Activated CD4-positive, alpha-beta T cell treated with anti-CD3 and anti-CD28 coated beads, Interleukin-10, Interleukin-2, amounts not matched to agents 100 ng/mL and 50 ng/mL, durations not matched to agents 16 hours and 8 hours (primary cell): ENCODE measurements at regions not wholly inside any gene's neighbourhood (a gene's known extent, or its start where the extent isn't known, plus 50 kb on each side); places are given as distances from the start of the nearest gene placed in this dataset.
A peak's percentile ranks its signal among the peaks of the same experiment; 100 is the strongest.
"Not testable (repeated sequence)": the region's sequence is repeated elsewhere in the genome, so short reads cannot be mapped to it uniquely, and the experiment has no call there.

ENCODE experiments used
- DNase-seq: peaks from one replicate; pipeline ENCODE4 v3.0.0-alpha.2; 2020

DNA sequence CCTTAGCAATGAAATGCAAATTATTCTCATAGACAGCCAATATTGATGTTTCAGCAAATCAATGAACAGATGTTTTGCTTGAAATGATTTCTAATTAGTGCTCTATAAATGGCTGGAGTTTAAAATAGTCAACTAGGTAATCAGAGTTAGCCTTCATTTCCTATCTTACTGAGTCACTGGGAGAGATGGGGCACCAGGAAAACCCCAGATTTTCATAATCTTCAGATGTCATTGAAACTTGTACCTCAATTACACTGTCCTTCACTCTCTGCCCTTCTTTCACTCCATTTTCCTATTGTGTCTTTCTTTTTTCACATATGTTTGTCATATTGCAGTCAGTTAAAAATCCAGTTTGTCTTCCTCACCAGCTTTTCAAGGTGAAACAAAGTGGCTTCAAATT lies 92.7 kb downstream of the C12orf75 start:
- no peak for DNase-seq

DNA sequence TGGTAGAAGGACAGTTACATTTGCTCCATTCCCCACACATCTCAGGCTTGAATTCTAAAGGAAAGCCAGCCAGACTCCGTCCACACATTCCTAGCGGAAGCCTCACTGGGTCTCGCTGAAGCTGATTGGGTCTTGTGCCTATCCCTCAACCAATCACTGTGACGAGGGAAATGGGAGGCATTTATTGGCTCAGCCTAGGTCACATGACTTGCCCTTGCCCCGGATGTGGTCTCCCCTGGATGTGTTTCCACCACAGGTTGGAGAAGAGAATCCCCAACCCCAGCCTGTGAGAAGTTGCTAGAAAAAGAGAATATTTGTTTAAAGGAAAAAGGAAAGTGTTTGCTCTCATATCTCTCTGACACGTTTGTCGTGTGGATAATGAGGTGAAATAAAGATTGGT lies 93.4 kb downstream of the C12orf75 start:
- DNase-seq = no peak

DNA sequence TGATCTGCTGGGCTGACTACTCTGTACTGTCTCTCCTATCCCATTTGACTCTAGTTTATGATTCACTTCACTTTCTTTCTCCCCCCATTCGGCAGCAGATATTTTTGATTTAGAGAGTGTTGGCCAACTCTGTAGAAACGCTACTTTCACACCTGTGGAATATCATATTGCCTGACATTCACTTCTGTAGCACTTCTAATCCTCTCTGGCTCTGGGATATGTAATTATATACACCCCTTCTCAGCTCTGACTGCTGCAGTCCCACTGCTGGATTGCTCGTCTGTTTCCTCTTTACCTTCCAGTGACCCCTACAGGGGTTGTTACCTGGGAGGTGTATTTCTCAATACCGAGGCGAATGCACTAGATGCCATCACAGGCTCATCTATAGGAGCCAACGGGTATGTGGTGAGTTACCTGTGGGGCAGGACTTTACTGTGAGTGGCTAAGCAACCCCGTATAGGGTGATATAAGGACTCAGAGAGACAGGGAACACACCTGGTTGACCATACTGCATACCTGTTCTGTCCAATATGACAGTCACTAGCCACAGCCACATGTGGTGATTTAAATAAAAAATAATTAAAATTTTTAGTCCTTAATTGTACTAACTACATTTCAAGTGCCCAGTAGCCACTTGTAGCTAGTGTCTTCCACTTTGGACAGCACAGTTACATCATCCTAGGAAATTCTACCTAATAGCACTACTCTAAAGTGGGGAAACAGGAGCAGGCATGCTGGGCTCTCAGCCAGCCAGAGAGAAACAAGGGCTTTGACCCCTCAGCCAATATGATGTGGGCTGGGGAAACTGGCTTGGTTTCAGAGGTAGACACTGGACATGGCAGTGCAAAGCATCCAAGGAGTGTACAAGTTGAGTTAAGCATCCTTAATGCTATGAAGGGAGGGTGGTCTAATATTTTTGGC lies 95.0 kb downstream of the C12orf75 start:
- no peak for DNase-seq

DNA sequence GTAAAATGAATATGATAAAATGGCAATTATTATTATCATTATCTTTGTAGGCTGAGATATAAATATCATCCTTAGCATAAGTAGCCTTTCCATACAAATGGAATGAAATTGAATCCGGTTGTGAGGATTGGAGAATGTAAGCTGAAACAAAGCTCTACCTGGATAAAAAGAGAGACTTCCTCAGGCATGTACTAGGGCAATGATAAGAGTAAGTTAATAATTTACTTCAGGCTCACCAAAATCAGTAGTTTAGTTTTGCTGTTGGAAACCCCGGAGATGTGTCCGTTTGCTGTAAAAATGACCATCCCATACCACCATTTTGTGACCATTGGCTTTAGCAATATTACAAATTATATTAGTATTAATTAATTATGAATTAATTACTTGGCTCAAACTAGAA lies 96.3 kb downstream of the C12orf75 start:
- DNase-seq = no peak

DNA sequence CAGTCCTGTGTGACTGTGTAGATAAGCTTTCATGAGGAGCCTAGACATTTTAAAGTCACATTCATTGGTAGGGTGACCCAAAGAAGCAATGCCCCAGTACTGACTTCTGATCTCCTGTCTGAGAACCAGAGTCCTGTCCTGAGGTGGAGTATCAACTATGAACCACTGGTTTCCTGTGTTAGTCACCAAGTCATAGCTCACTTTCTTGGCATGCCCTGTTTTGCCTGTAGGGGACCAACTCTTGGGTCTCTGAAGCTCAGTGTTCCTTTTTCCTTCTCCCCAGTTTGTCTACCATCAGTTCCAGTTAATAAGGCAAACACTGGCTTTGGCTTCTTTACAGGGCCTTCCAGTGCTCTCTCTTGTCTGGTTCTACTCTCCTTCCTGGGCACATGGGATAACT lies 97.4 kb downstream of the C12orf75 start:
- peak; percentile 15 for DNase-seq

DNA sequence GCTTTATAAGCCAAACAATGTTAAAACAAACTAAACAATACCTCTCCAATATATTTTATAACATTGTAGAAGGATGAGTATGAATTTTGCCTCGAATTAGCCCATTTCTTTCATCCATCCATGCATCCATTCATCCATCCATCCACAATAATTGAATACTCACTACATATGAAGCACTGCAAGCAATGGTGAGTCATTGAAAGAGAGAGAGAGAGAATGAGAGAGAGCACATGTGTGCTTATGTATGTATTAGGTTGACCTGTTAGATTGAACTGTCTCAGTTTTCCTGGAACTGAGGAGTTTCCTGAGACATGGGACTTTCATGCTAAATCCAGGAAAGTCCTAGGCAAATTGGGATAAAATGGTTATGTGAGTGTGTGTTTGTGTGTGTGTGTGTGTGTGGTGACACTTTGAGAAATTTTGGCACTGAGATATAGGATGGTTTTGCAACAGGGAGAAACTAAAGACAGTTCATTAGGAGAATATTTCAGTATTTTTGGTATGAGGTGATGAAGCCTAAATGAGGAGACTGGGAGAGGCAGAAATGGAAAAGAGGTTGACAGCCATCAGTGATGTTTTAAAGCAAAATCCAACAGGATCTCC lies 98.4 kb downstream of the C12orf75 start:
- no peak for DNase-seq

DNA sequence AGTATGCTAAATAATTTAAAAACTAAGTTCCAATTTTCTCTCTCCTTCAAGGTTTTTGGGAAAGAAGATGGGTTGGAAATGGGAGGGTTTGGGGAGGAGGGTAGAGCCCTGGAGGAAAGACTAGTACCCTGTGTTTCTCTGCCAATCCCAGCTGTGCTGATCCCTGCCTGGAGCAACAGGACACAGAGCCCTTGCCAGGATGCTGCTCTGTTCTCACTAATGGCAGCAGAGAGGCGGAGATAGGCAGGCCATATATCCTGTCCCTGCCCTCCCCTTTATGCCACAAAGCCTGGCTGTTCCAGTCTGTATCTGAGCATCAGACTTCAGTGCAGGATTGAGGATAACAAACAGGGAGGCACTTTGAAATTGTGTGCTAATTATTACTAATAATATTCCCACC lies 99.0 kb downstream of the C12orf75 start:
- DNase-seq = no peak

DNA sequence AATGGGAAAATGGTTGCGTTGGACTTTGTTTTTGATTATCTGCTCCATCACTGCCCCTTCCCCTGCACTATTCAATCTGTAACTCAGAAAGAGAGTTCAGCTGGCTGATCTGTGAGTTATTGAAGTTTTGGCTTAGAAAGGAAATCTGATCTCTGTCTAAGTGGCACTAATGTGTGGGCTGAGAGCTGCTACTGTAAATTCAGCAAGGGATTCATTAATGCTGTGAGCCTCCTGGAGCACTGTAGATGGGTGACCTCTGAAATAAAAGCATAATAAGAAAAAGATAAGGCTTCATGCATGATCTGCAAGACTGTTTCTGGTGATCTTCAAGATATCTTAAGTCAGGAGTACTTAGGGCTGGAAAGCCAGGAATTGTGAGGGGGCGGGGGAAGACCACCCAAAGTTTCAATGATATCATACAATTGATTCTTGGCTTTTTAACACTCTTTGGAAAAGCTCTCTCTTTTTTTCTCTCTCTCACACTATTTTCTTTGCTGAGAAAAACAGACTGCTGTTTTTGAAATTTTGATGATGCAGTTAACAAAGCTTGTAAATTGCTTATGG lies 101.1 kb downstream of the C12orf75 start:
- no peak for DNase-seq

DNA sequence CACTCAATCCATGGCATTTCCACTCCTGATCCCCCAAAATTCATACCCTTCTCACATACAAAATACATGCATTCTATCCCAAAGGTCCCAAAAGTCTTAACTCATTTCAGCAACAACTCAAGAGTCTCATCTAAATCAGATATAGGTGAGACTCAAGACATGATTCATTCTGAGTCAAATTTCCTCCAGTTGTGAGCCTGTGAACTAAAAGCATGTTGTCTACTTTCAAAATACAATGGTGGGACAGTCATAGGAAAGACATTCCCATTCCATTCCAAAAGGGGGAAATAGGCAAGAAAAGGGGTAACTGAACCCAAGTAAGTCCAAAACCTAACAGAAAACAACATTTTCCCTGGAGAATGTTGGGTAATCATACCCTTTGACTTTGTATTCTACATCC lies 103.3 kb downstream of the C12orf75 start:
- no peak for DNase-seq

DNA sequence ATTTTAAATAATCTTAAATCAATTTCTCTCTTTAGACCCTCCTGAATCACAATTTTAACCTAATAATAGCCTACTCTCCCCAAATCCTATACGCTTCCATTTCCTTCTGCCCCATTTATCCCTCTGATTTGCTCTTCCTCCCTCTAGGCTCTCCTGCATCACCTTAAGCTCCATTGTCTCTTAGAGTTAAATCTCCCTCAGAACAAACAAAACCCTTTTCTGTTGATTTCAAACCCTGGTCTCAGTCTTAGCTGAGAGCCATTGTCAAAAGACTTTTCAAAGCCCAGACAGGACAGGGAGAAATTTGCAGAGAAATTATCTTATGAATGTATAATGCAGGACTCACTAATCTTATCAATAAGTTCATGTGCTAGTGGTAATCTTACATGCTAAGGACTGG lies 106.1 kb downstream of the C12orf75 start:
- DNase-seq = no peak

DNA sequence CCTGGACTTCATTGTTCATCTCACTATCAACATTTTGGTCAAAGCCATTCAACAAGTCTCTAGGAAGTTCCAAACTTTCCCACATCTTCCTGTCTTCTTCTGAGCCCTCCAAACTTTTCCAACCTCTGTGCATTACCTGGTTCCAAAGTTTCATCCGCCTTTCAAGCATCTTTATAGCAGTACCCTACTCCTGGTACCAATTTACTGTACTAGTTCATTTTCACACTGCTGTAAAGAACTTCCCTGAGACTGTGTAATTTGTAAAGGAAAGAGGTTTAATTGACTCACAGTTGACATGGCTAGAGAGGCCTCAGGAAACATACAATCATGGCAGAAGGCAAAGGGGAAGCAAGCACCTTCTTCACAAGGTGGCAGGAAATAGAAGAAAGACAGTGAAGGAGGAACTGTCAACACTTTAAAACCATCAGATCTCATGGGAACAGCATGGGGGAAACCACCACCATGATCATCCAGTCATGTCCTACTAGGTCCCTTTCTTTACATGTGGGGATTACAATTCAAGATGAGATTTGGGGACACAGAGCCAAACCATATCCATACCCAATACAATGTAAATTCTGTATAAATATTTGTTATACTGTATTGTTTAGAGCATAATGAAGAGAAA lies 109.7 kb downstream of the C12orf75 start:
- no peak for DNase-seq

DNA sequence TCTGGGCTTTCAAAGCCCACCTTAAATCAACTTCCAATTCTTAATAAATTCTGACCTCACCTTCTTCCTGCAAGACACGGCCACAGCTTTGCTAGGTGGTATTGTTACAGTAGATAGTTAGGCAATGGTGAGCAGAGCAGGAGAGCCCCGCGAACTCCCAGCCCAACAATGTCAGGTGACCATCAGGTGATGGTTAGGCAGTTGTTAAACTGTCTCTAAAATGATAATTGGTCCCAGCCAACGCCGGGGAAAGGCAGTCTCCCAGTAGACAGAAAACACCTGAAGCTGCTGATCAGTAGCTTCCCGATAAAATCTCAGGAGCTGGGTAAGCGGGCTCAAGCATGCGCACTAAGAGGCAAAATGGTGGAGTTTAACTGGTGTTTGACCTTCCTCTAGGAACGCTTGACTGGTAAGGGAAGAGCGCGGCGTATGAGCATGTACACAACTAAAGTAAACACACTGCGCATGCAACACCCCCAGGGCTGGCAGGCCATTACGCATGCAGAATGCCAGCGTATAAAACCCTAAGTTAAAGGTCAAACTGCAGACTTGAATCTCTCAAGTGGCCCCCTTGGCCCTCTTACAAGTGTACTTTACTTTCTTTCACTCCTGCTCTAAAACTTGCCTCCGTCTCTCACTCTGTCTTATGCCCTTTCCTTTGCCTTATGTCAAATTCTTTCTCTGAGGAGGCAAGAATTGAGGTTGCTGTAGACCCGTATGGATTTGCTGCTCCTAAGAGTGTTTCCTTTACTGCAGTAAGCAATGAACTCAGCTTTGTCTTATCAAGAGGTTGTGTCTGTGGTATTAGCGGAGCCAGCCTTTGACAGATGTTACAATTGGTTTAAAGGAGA lies 113.5 kb downstream of the C12orf75 start:
- no peak for DNase-seq

DNA sequence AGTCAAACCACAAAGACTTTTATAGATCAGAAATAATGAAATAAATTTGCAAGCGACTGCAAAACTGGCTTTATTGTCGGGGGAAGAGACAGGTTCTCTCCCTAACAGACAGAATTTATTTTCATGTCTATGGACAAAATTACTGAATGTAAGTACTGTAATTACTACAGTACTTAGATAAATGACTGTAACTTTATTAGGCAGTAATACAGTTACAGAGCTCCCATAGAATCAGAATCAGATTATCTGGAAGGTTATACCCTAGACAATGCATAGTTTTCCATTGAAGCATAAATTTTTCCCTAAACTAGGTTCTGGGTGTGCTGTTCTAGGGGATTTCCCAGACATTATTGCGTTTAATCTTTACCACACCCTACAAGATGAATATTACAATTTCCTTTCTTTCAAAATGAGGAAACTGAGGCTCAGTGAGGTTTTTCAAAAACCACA lies 114.2 kb downstream of the C12orf75 start:
- DNase-seq = no peak

DNA sequence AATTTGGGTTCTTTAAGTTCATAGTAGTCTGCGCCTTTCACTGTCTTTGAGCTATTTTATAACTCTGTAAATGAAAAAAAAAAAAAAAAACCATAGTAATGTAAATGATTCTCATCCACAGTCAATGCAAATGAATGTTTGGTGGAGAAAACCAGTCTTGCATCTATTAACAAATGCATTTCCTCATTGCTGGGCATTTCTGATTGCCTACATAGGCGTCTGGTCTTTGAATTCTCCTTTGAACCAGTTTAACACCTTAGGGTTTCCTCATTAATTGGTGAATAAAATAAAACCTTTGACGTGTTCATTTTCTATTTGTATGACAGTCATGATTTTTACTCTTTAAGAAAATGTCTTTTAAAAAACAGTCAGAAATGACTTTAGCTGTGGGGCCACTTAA lies 114.8 kb downstream of the C12orf75 start:
- no peak for DNase-seq

DNA sequence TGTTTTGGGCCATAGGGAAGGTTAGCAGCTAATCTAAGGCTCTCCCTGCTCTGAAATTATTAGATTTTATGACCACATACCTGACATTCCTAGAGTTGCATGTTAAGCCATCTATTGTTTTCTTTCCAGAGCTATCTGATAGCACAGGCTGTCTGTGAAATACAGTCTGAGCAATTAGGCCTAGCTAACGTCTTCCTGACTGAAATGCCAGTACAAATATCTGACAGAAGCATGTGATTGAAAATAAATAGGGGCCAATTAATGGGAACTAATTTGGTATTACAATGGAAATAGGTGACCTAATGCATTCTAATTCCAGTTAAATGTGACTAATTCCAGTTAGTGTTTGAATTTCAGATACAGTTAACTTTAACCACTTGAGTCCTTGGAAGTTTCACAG lies 115.2 kb downstream of the C12orf75 start:
- no peak for DNase-seq

DNA sequence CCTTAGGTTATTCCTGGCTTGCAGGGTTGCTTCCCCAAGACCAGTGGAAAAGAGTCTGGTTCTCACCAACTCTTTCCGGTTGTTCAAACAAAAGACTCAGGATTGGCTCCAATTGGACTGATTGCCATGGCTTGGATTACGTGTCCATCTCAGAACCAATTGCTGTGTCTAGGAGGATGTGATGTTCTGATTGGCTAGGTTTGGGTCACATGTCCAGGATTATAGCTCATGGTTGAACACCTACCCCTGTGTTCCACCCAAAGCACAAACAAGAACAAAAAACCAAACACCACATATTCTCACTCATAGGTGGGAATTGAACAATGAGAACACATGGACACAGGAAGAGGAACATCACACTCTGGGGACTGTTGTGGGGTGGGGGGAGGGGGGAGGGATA lies 116.0 kb downstream of the C12orf75 start:
- not testable (repeated sequence) for DNase-seq

DNA sequence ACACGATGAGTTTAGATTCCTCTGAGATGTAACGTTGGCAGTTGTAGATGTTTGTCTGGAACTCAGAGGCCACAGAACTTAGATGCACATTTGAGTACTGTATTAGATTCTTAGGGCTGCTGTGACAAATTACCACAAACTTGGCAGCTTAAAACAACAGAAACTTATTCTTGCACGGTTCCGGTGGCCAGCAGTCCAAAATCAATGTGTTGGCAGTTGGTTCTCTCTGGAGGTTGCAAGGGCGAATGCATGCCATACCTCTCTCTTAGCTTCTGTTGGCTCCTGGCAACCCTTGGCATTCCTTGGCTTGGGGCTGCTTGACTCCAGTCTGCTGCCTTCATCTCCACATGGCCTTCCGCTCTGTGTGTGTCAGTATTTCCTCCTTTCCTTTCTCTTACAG lies 118.9 kb downstream of the C12orf75 start:
- DNase-seq = no peak

DNA sequence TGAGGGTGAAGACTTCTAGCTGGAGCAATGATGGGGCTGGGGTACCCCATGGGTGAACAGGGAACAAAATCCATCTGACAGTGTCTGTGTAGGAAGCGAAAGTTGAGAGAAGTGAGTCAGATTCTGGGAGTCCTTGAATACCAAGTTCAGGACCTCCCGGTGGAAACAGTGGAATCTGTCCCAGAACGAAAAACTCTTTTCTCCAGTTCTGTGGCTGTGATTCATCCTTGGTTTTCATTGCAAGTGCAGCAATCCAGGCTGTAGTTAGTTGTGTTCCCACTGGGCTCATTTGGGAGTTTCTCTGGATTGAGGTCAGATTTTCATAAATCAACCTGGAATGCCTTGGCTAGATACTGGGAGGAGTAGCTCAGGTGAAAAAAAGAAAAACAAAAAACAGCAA lies 120.7 kb downstream of the C12orf75 start:
- no peak for DNase-seq

DNA sequence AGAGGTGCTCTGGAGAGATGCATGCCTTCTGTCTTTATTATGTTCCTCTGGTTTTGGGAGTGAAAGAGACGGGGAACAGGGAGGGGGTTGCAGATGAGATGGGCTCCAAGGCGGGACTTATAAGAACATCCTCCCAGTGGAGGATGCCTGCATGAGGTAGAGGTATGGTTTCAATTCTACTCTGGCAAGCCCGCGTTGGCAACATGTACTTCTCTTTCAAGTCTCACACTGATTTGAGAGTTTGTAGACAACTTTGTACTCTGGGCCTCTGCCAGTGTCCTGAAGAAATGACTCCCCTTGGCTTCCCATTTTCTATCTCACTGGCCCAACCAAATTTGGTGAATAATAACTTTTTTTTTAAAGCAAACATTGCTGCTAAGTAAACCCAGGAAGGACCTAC lies 121.3 kb downstream of the C12orf75 start:
- DNase-seq = no peak

DNA sequence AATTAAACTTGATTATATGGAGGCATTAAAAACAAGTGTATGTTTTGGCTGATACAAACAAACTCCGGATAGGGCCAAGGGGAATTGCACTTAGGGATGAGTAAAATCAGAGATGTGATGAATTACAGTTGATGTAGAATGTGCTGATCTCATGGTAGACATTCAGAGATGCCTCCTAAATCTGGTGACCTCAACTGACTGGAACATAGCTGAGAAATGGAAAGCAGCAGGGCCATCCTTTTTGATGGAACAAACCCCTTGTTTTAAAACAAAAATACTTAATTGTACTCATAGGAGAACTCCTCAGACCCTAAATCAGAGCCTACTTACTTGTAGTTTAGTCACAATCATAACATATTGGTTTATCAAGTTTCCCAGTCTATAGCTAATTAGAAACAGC lies 122.8 kb downstream of the C12orf75 start:
- DNase-seq = no peak

DNA sequence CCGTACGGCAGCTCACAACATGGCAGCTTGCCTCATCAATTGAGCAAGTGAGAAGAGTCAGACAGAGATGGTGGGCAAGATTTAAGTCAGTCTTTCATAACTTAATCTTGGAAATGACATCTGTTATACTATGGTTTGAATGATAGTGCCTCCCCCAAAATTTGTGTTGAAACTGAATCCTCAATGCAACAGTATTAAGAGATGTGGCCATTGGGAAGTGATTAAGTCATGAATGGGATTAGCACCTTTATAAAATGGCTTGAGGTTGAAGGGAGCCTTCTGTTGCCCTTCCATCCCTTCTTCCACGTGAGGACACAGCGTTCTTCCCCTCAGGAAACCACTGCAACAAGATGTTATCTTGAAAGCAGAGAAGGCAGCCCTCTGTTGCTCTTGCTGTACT lies 124.2 kb downstream of the C12orf75 start:
- DNase-seq = no peak

DNA sequence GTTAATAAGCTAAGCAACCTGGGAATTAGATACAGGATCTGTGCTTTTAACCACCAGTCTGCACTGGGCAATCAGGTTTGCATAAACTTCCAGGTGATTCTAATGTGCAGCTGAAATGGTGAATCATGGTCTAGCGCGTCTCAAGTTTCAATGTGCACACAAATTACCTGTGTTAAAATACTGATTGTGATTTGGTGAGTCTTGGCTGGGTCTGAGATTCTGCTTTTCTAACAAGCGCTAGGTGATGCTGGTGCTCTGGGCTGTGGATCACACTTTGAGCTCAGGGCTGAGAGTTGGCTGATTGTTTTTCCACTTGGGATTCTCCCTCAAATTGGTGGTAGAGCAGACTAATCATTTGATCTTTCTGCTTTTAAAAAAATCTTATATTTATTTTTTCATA lies 124.8 kb downstream of the C12orf75 start:
- DNase-seq = no peak

DNA sequence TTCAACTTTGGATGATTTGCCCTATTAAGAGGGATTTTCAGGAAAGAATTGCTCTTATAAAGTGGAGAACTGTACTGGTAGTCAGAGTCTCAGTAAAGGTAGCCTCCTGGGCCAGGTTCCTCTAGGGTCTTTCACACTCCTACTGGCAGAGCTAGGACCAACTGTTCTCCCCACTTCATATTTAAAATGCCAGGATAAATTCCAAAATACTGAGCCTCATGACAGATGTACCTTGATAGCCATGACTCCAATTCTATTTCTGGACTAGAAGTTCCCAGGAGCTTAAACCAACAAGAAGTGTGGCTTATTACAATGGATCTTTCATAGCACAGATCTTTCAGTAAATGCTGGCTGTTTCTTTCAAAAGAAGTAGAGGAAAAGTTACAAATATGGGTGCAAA lies 126.5 kb downstream of the C12orf75 start:
- no peak for DNase-seq
